B cell (primary cell): ENCODE measurements at regions not wholly inside any gene's neighbourhood (a gene's known extent, or its start where the extent isn't known, plus 50 kb on each side); places are given as distances from the start of the nearest gene placed in this dataset.

Source experiments
- ATAC-seq: fragments of 200-7000 bp; cut with Tn5 transposase; one replicate; pipeline ENCODE4 v1.10.0; 2021; ENCODE audit warnings: low read depth, mild to moderate bottlenecking, moderate number of reproducible peaks, moderate library complexity
- CTCF ChIA-PET: fragments of 350-600 bp; sonication (Branson Sonifier 250); formaldehyde crosslinking; loops from one replicate; lab custom pipeline; 2021; ENCODE audit warnings: antibody characterized with exemption, inconsistent platforms; lab: Charles Lee
- POLR2A ChIA-PET: fragments of 350-600 bp; sonication (Branson Sonifier 250); formaldehyde crosslinking; loops from one replicate; lab custom pipeline; 2021; ENCODE audit warnings: antibody characterized with exemption; lab: Charles Lee
- DNase-seq: peaks from one replicate; pipeline ENCODE4 v3.0.0; 2013
- H2AFZ ChIP-seq: 2 replicates; pipeline ENCODE4 v1.6.1; 2012; ENCODE audit warnings: mild to moderate bottlenecking, low read depth, low read length; ENCODE audit not compliant: insufficient read depth, poor library complexity, severe bottlenecking
- H3K27ac ChIP-seq, 2 donors: 1 replicate in 1 of 2; 2 replicates in 1 of 2; pipeline ENCODE4 v1.5.1; 2012 to 2013; ENCODE audit warnings: low read length in 2 of 2, mild to moderate bottlenecking in 2 of 2, moderate library complexity in 1 of 2
- H3K27me3 ChIP-seq, 4 experiments: fragments of 200-600 bp in 1 of 4; sonication (generic) in 1 of 4; replicated peaks in 1 of 4; 1 replicate in 2 of 4; 2 replicates in 2 of 4; pipeline versions ENCODE4 v1.6.1 to v1.7.0; 2013 to 2016; ENCODE audit warnings: low read length in 3 of 4, mild to moderate bottlenecking in 2 of 4, mixed read lengths in 1 of 4, moderate library complexity in 1 of 4; ENCODE audit not compliant: insufficient read depth in 4 of 4, control insufficient read depth in 3 of 4; ENCODE audit errors: control extremely low read depth in 1 of 4
- H3K36me3 ChIP-seq, 2 experiments: replicated peaks in 1 of 2; 1 replicate in 1 of 2; 2 replicates in 1 of 2; pipeline versions ENCODE4 v1.6.1 to v1.7.1; 2013; ENCODE audit warnings: low read length in 1 of 2; ENCODE audit not compliant: insufficient read depth in 2 of 2, control insufficient read depth in 1 of 2; ENCODE audit errors: control extremely low read depth in 1 of 2, extremely low read depth in 1 of 2
- H3K4me1 ChIP-seq, 2 donors: fragments of 200-600 bp in 1 of 2; sonication (generic) in 1 of 2; 1 replicate in 1 of 2; 2 replicates in 1 of 2; pipeline versions ENCODE4 v1.5.1 to v1.6.1; 2013 to 2017; ENCODE audit warnings: low read length in 2 of 2; ENCODE audit not compliant: control insufficient read depth in 2 of 2, insufficient read depth in 2 of 2
- H3K4me2 ChIP-seq: replicated peaks from 2 replicates; pipeline ENCODE3; 2012; ENCODE audit warnings: mild to moderate bottlenecking, low read depth, low read length; ENCODE audit not compliant: poor library complexity, severe bottlenecking
- H3K4me3 ChIP-seq, 5 experiments: fragments of 200-600 bp in 1 of 5; sonication (generic) in 1 of 5; 1 replicate in 3 of 5; 2 replicates in 2 of 5; pipeline versions ENCODE4 v1.5.1 to v1.7.0; 2011 to 2016; ENCODE audit warnings: low read length in 4 of 5, mild to moderate bottlenecking in 4 of 5, low read depth in 2 of 5, control low read depth in 1 of 5, moderate library complexity in 1 of 5; ENCODE audit not compliant: insufficient read depth in 1 of 5; ENCODE audit errors: control extremely low read depth in 1 of 5, extremely low read depth in 1 of 5
- H3K79me2 ChIP-seq: fragments of 200-600 bp; sonication (generic); one replicate; pipeline ENCODE4 v1.6.0; 2016; ENCODE audit warnings: low read length; ENCODE audit not compliant: control insufficient read depth, insufficient read depth
- H3K9ac ChIP-seq: fragments of 200-600 bp; sonication (generic); 2 replicates; pipeline ENCODE4 v1.6.1; 2017; ENCODE audit warnings: mild to moderate bottlenecking, low read length, moderate library complexity
- H3K9me3 ChIP-seq, 3 donors: one replicate each; pipeline versions ENCODE4 v1.6.1 to v1.7.1; 2013; ENCODE audit warnings: low read length in 2 of 3; ENCODE audit not compliant: control insufficient read depth in 2 of 3, insufficient read depth in 1 of 3; ENCODE audit errors: control extremely low read depth in 1 of 3
- H4K20me1 ChIP-seq: 2 replicates; pipeline ENCODE4 v1.6.0; 2012; ENCODE audit warnings: mild to moderate bottlenecking, low read length; ENCODE audit not compliant: insufficient read depth, control insufficient read depth, poor library complexity, severe bottlenecking
- H3K27ac Mint-ChIP-seq: one replicate; pipeline ENCODE4 v1.8.0; 2021; ENCODE audit warnings: mixed read lengths
- H3K27me3 Mint-ChIP-seq: one replicate; pipeline ENCODE4 v1.8.0; 2021; ENCODE audit warnings: mixed read lengths
- H3K4me1 Mint-ChIP-seq: one replicate; pipeline ENCODE4 v1.8.0; 2021; ENCODE audit warnings: mixed read lengths
- H3K4me3 Mint-ChIP-seq: one replicate; pipeline ENCODE4 v1.8.0; 2021; ENCODE audit warnings: mixed read lengths
- H3K9me3 Mint-ChIP-seq: one replicate; pipeline ENCODE4 v1.8.0; 2022; ENCODE audit warnings: mixed read lengths; ENCODE audit not compliant: insufficient read depth
- EZH2 ChIP-seq: IDR thresholded peaks from 2 replicates; pipeline ENCODE4 v1.6.1; 2012; ENCODE audit warnings: borderline replicate concordance, low read depth, mild to moderate bottlenecking, moderate library complexity, low read length; ENCODE audit not compliant: insufficient read depth, poor library complexity, severe bottlenecking
- WGBS: methylation state at CpG from one replicate; pipeline ENCODE4 v1.1.5; 2013; ENCODE audit warnings: missing lambda C conversion rate; ENCODE audit not compliant: insufficient coverage; 5-methylcytosine and 5-hydroxymethylcytosine counted together
- intact Hi-C: fragments of 100-400 bp; cut with micrococcal nuclease; formaldehyde crosslinking; loops from one replicate; pipeline ENCODE4 v1.10.0; 2022
- TF ChIP-seq, protein P1 (sequence below): fragments of 200-600 bp; IDR thresholded peaks from one replicate; pipeline ENCODE4 v1.8.0; 2022; ENCODE audit warnings: antibody characterized with exemption, mild to moderate bottlenecking

- Mint-ChIP-seq H3K27ac (no peak overlapping the region), H3K27me3 (peaks cover 28% of the 10 kb centered on the region), H3K4me1 (peaks cover 2% of the 10 kb centered on the region), H3K4me3 (no peak overlapping the region), H3K9me3 (no peaks in the 10 kb centered on the region)
- CTCF ChIA-PET: no interaction called here
- ATAC-seq: no peak
- Histone ChIP-seq H3K27me3 (peaks cover 0 to 4% (median 0%) of the 10 kb centered on the region in 4 experiments), H3K4me2 (no peak overlapping the region), H3K36me3 (no peaks in the 10 kb centered on the region), H4K20me1 (no peaks in the 10 kb centered on the region), H3K79me2 (no peaks in the 10 kb centered on the region), H3K27ac (no peak overlapping the region), H3K9ac (no peak overlapping the region), H3K4me1 (no peaks in the 10 kb centered on the region), H2AFZ (no peak overlapping the region), H3K9me3 (peaks cover 0 to 4% (median 0%) of the 10 kb centered on the region in 3 donors), H3K4me3 (no peak overlapping the region)
- intact Hi-C loops: no loop called here
- DNase-seq: no peak
- POLR2A ChIA-PET: no interaction called here
- no peak for TF ChIP-seq EZH2
- TF ChIP-seq, protein P1, sequence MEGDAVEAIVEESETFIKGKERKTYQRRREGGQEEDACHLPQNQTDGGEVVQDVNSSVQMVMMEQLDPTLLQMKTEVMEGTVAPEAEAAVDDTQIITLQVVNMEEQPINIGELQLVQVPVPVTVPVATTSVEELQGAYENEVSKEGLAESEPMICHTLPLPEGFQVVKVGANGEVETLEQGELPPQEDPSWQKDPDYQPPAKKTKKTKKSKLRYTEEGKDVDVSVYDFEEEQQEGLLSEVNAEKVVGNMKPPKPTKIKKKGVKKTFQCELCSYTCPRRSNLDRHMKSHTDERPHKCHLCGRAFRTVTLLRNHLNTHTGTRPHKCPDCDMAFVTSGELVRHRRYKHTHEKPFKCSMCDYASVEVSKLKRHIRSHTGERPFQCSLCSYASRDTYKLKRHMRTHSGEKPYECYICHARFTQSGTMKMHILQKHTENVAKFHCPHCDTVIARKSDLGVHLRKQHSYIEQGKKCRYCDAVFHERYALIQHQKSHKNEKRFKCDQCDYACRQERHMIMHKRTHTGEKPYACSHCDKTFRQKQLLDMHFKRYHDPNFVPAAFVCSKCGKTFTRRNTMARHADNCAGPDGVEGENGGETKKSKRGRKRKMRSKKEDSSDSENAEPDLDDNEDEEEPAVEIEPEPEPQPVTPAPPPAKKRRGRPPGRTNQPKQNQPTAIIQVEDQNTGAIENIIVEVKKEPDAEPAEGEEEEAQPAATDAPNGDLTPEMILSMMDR: no peak
- WGBS: 79% methylated on average over 2 of the region's 4 CpGs
These were observed 108.4 kb upstream of the VEPH1 start for GRCh38 chr3:157611536-157612076.

DNA sequence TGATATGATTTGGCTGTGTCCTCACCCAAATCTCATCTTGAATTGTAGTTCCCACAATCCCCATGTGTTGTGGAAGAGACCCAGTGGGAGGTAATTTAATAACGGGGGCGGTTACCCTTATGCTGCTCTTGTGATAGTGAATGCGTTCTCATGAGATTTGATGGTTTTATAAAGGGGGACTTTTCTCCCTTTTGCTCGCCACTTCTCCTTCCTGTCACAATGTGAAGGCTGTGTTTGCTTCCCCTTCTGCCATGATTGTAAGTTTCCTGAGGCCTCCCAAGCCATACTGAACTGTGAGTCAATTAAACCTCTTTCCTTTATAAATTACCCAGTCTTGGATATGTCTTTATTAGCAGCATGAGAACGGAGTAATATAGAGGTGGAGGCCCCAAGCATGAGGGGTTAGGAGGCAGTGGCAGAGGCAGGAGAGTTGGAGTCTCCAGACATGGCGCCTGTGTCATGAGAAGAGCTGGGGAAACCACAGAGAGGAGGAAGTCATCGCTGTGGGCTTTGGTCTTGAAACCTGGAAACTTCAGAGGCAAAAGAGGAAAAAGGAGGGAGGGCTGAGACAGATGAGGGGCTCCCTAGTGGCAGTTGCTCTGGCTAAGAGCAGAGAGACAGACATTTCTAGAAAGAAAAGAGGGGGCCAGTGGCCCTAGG, 107.8 kb upstream of the VEPH1 start:
- Mint-ChIP-seq H3K9me3 (no peaks in the 10 kb centered on the region), H3K4me3 (no peak overlapping the region), H3K27me3 (peaks cover 29% of the 10 kb centered on the region), H3K4me1 (peaks cover 3% of the 10 kb centered on the region), H3K27ac (no peak overlapping the region)
- no peak overlapping the region for H3K9ac ChIP-seq
- H3K79me2 ChIP-seq: no peaks in the 10 kb centered on the region
- peaks cover 0 to 2% (median 0%) of the 10 kb centered on the region in 4 experiments for H3K27me3 ChIP-seq
- H3K9me3 ChIP-seq: peaks cover 0 to 4% (median 0%) of the 10 kb centered on the region in 3 donors
- H4K20me1 ChIP-seq: no peaks in the 10 kb centered on the region
- no peak for DNase-seq
- H2AFZ ChIP-seq: no peak overlapping the region
- whole genome bisulfite sequencing: 27% methylated on average over 3 of the region's 7 CpGs
- H3K4me2 ChIP-seq: no peak overlapping the region
- no peaks in the 10 kb centered on the region for H3K36me3 ChIP-seq
- CTCF ChIA-PET: no interaction called here
- ATAC-seq: no peak
- no peak overlapping the region for H3K27ac ChIP-seq
- TF ChIP-seq EZH2: no peak
- TF ChIP-seq, protein P1: no peak
- POLR2A ChIA-PET: no interaction called here
- H3K4me1 ChIP-seq: no peaks in the 10 kb centered on the region
- no peak overlapping the region for H3K4me3 ChIP-seq
- intact Hi-C loops: no loop called here
